ENCODE measurements at regions not wholly inside any gene's neighbourhood (a gene's known extent, or its start where the extent isn't known, plus 50 kb on each side); places are given as distances from the start of the nearest gene placed in this dataset.
"Not testable (repeated sequence)": the region's sequence is repeated elsewhere in the genome, so short reads cannot be mapped to it uniquely, and the experiment has no call there.

DNA sequence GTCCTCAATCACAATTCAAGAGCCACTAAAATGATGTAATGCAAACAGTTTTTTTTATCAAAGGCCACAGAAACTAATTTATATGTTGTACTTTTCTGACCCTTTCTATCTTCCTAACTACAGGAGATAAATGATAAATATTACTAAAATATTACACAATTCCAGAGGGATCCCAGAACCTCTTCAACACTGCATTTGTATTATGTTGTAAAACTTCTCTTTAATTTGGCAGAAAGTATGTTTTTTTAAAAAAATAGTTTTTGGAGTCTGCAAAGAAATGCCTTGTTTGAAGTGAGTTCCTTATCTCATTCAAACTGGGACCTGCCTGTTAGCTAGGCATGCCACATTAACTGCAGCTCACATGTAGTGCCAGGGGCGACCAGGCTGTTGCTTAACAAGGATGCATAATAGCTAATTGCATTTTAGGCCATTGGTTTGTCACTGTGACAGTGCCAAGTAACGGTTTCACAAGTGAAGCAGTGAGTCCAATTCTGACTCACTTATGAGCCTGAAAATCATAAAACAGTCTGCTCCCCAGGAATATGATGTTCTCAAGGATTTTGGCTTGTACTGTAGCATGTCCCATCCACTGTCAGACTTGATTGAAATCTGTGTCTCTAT lies 266.9 kb downstream of the KTN1 start:
- no peak for DNase-seq (ENCODE audit: low read depth, low spot score)

DNA sequence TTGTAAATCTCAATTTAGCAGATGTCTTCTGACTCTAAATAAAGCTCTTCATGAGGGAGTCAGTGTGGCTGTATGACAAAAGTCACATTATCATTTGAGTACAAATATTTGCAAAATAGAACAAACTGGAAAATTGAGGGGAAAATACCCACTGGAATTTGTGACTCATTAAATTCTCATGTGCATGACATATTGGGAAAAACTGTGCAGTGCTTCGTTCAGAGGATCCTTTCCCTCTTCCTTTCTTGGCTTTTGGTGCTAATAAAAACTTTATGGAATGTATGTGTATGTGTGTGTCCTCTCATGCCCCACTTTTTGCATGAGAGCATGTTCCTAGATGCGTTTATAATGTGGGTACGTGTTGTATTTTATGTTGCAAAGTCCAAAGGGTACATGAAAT lies 267.8 kb downstream of the KTN1 start:
- DNase-seq (ENCODE audit: low read depth, low spot score) = no peak

DNA sequence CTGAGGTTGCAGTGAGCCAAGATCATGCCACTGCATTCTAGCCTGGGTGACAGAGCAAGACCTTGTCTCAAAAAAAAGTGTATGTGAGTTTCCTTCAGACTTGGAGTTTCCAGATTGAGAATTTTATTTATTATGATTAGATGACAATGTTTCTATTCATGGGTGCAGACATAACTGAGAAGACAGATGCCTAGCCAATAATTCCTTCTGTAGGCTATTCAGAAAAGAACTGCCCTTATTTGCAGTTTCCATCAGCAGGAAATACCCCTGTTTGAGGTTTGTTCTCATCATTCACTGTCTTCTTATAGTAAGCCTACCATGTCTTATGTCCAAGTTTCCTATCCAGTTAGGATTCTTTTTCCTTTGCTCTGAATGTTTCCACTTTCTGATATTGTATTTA lies 269.0 kb downstream of the KTN1 start:
- DNase-seq (ENCODE audit: low read depth, low spot score) = no peak

DNA sequence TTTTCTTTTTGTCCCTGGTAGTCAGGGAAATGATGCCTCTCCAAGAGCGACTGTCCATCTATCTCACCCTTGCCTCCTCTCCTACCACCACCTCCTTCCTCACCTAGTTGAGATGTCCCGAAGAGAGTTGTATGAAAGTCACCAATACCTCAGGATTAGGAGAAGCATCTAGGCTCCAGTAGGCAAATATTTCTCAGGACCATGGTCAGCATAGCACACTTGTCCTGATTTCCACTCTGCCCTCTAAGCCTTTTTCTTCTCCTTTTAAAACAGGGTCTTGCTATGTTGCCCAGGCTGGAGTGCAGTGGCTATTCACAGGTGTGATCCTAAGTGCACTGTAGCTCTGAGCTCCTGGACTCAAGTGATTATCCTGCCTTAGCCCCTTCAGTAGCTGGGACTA lies 268.4 kb upstream of the PELI2 start:
- no peak for DNase-seq (ENCODE audit: low read depth, low spot score)

DNA sequence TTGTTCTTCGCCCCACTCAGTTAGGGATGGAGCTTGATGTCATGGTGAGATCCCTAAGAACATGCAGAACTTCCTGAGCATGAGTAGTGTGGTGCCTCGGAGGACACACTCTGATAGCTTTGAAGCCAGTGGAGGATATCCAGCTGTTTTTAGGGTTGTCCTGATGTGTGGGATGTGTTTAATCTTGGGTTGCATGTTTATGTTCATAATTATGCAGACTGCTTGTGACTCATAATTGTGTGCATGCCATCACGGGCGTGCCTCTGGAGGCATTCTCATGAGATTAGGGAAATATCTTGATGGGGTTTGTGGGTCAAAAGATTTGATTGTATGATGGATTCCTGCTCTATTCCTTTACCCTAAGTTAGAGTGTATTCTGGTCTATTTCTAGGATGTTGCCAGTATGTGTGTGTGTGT lies 267.4 kb upstream of the PELI2 start:
- DNase-seq (ENCODE audit: low read depth, low spot score) = no peak

DNA sequence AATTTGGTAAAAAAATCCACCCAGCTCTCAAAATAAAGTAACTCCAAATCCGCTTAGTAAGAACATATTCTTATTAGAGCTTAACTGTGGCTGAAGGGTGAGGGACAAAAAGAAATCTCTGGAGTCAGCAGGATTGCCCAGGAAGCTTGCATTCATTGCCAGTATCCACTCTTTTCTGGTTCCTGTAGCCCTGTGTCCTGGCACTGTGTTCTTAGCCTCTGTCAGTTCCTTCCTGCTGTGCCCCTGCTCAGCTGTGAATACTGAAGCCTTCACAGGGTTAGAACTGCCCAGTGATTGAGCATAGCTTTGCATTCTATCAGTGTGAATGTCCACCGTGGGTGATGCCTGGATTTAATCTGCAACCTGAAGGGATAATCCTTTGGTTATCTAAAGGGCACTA lies 266.9 kb upstream of the PELI2 start:
- DNase-seq (ENCODE audit: low read depth, low spot score) = no peak

DNA sequence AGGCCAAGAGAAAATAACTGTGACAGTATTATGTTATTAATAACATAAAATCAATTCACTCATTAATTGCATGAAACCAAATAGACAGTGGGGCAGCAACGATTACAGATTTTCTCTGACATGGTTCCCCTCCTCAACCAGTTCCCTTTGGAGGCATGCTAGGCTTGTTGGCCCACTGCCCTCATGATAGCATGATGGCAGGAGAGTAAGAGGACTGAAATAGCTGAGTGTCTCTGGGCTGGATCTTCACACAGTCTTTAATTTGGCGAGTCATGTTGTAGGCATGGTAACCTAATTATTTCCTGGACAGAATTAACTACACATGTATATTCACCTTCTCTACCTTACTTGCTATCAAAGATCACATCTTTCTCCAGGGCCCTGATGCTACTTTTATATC lies 266.2 kb upstream of the PELI2 start:
- DNase-seq (ENCODE audit: low read depth, low spot score) = no peak

DNA sequence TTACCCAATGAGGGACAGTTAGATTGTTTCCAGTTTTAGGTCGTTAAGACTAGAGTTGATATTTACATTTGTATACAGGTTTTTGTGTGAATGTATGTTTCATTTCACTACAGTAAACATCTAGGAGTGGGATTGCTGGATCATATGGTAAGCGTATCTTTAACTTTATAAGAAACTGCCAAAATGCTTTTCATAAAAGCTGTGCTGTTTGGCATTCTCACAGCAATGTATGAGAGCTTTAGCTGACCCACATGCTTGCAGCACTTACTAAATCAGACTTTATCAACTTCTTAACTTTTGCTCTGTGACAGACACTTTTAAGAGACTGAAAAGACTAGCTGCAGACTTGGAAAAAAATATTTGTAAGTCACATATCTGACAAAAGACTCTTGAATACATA lies 262.5 kb upstream of the PELI2 start:
- no peak for DNase-seq (ENCODE audit: low read depth, low spot score)

DNA sequence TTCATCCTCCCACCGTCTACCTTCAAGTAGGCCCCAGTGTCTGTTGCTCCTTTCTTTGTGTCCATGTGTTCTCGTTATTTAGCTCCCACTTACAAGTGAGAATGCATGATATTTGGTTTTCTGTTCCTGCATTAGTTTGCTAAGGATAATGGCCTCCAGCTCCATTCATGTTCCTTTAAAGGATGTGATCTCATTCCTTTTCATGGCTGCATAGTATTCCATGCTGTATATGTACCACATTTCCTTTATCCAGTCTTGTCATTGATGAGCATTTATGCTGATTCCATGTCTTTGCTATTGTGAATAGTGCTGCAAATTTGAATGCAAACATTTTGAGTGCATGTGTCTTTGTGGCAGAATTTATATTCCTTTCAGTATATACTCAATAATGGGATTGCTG lies 259.6 kb upstream of the PELI2 start:
- no peak for DNase-seq (ENCODE audit: low read depth, low spot score)

DNA sequence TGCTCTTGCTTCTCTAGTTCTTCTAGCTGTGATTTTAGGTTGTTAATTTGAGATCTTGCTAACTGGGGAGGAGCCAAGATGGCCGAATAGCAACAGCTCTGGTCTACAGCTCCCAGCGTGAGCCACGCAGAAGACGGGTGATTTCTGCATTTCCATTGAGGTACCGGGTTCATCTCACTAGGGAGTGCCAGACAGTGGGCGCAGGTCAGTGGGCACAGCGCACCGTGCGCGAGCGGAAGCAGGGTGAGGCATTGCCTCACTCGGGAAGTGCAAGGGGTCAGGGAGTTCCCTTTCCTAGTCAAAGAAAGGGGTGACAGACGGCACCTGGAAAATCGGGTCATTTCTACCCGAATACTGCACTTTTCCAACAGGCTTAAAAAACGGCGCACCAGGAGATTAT lies 256.6 kb upstream of the PELI2 start:
- DNase-seq (ENCODE audit: low read depth, low spot score) = not testable (repeated sequence)

DNA sequence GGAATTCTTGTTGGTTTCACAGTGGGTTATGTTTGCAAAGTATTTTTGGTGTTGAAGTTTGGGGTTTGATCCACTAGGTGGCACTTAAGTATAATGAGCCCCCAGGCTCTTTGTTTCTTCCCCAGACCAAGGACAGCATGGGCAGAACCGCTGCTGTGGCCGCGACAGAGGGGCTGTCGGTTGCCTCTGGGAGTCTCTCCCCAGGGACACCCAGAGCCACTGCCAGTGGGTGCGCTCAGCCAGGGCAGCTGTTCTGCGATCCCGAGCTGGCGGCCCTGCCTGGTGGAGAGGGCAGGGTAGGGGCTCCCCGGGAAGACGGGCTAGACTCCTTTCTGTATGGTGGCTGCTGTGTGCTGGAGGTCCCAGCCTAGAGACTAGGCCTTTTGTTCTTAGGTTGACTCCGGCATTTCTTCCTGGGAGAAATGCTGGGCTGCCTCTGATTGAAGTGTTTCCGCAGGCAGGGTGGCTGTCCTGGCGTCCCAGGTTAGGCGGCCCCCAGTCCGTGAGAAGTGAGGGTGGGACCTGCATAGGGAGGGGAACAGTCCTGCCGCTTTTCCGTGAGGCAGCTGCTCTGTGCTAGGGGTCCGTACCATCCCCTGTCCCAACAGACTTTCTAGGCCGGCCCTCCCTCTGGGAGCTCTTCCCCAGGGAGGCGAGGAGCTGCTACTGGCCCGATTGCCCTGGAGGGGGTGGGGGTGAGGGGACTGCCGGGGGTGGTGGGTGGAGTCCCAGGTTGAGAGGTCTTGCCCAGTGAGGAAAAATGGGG lies 253.1 kb upstream of the PELI2 start:
- no peak for DNase-seq (ENCODE audit: low read depth, low spot score)

DNA sequence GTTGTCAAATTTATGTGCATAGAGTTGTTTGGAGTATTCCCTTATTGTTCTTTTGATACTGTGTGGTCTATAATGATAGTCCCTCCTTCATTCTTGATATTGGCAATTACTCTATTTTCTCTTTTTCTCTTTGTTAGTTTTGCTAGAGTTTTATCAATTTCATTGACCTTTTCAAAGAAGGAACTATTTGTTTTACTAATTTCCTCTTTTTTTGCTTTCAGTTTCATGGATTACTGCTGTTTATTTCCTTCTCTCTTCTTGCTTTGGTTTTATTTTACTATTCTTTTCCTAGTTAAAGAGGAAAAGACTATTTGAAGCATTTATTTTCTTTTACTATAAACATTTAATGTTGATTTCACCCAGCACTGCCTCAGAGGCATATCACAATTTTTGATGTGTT lies 250.9 kb upstream of the PELI2 start:
- no peak for DNase-seq (ENCODE audit: low read depth, low spot score)

DNA sequence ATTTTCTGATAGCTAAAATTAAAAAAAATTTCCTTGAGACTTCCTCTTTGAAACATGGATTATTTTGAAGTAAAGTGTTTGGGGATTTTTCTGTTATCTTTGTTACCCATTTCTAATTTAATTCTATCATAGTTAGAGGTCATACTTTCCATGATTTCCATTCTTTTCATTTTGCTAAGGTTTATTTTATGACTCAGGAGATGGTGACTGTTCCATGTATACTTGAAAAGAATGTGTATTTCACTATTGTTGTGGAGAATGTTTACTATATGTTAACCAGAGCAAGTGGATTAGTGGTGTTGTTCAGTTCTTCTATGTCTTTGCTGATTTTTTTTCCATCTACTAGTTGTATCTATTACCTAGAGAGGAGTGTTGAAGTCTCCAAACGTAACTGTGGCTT lies 250.5 kb upstream of the PELI2 start:
- no peak for DNase-seq (ENCODE audit: low read depth, low spot score)

DNA sequence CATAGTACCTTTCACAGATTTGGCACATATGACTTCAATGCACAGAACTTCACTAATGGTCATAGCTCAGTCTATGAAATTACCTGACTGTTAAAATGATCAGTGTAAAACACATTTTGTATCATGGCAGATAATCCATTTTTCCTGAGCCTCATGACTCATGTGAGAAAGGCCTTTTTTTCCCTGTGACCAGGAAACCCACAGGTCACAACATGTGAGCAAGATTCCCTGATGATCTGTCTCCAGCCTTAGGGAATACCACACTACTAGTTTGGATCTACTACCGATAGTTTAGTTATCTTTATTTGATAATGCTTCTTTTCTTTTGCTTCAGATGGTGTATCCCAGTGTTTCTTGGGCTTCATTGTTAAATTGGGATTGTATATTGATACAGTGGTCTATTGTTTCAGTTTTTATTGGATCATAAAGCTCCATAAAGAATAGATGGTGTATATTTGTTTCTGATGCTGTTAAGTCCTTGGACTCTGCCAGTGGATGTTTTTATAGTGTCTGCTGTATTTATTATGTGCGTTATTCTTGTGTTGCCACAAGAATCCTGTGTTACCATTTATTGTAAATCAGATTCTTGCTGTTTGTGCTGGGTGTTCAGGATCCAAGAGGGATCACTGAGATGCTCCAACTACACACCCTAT lies 248.7 kb upstream of the PELI2 start:
- DNase-seq (ENCODE audit: low read depth, low spot score) = no peak

DNA sequence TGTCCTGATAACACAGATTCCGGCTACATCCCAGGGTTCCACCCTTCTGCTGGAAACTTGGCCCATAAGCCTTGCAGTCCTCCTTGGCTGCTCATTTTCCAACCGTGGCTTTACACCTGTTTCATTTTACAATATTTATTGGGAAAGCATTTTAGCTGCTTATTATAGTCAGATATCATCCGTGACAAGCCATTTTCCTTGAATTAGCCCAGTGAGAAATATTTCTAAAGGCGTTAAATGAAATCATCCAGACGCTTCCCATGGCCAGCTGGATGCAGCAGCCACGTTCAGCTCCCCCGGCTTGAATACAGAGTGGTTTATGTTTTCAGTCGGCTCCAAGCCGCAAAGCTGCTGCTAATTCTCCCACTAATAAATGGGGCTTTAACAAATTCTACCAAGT lies 245.0 kb upstream of the PELI2 start:
- DNase-seq (ENCODE audit: low read depth, low spot score) = no peak

DNA sequence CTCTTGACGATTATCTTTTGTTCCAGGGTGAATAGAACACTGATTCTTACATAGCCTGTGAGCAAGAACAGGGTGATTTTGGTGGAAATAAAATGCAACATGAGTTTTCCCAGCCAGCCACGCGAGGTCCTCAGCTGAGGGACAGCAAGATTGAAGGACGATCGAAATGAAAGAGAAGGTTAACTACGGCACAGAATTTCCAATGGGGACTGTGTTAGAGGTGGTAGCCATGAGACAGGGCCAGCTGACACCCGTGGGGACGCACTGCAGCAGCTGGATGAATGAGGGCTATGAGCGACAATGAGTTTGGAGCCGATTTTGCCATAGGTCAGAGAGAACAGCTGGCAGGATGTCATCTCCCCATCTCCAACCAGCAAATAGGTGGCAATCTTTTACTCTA lies 243.4 kb upstream of the PELI2 start:
- DNase-seq (ENCODE audit: low read depth, low spot score) = no peak

DNA sequence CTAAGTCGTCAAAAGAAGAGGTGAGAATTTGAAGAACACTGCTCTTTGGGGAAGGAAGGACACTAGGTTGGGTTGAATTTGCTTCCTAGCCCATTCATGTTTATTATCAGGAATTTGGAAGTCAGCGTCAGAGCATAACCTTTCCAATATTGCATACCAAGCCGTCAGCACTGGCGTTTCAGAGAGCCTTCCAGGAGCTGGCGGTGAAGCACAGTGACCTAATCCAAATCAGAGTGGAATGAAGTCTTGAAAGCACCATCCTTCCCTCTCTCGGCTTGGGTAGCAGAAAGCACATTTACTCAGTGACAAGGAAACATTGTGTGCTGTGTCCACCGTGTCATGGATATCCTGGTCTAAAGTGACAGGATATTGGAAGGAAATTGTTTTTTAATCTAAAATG lies 240.3 kb upstream of the PELI2 start:
- DNase-seq (ENCODE audit: low read depth, low spot score) = no peak

DNA sequence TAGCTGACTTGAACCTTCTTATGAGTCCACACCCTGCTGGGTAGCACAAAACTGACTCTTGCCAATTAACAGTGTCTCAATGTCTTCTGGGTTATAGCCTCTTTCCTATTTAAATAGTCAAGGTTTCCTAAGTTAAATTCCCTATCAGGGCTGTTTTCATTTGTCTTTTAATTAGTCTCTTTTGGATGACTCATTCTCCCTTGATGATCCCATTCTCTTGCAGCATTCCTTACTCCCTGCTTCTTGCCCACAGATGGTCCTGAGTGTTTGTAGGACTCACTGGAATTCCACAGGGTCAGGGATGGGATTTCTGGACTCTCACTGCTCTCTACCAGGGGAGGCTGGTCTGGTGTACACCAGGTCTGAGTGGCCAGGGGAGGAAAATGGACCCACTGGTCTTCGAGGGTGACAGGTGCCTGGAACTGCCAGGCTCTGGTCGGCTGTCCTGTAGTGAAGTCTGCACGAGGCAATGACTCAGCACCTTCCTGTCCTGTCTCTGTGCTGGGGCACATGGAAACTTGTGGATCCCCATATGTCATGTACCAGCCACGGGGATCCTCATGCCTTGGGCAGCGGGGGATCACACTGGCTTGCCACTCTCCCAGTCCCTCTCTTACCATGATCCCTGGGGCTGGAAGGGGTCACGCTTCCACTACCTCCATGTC lies 236.5 kb upstream of the PELI2 start:
- DNase-seq (ENCODE audit: low read depth, low spot score) = no peak

DNA sequence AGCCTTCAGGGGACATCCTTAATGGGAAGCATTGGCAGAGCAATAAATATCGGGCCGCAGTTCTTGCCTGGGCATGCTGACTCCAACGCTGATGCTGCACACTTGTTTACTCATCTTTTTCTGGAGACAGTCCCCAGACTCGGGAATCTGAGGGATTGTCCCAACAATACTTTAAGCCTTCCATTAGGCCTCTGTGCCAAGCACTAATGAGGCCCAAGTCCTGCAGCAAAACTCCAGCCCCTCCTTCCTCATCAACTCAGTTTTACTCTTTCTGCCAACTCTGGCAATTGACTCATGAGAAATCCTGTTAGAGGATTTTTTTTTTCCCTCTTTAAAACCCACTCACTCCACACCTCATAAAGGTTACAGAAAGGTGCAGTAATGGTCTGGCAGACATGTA lies 233.4 kb upstream of the PELI2 start:
- DNase-seq (ENCODE audit: low read depth, low spot score) = no peak

DNA sequence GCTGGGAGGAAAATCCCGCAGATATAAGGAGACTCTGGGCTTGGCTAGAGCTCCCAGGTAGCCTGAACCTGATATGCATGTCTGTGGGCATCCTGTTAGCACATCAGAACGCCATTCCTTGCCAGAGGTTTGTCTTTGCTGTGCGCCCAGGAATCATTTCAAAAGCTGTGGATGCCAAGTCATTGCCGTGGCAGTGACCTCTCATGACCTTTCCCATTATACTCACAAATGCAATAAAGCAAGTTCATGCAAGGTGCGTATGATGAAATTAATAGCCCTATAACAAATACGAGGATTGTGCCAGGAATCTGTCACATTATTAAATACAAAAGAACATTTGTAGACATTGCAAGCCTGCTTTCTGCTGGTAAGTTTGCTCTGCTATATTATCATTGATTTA lies 229.1 kb upstream of the PELI2 start:
- DNase-seq (ENCODE audit: low read depth, low spot score) = no peak

DNA sequence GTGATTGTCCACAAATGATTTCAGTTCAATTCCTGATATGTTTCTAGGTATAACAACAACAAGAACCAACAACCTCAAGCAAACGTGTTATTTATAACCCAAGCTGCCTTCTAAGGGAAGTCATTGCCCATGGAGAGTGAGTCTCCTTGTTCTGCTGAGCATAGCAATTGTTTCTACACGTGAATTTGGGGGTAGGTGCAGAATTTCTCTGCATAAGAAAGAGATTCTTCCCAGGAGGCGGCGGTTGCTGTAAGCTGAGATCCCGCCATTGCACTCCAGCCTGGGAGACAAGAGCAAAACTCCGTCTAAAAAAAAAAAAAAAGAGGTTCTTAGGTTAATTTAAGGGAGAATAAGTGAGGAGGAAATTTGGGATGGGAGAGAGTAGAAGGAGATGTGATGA lies 226.5 kb upstream of the PELI2 start:
- DNase-seq (ENCODE audit: low read depth, low spot score) = no peak

DNA sequence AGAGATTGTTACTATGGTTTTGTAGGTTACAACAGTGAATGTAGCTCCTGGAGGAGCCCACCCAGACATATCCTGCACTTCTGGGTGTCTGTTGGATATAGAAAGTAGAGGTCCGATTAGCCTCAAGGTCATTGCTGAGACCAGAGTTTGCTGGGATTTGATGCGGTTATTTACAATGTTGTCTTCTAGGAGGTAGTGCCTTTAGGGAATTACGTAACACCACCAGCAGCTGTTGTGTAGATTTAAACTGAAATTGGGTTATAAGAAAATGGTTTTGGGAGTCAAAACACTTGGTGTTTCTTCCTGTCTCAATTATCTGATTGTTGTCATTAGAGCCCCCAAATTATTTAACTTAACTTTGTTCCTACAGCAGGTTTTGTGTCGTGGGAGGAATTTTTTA lies 225.3 kb upstream of the PELI2 start:
- no peak for DNase-seq (ENCODE audit: low read depth, low spot score)

DNA sequence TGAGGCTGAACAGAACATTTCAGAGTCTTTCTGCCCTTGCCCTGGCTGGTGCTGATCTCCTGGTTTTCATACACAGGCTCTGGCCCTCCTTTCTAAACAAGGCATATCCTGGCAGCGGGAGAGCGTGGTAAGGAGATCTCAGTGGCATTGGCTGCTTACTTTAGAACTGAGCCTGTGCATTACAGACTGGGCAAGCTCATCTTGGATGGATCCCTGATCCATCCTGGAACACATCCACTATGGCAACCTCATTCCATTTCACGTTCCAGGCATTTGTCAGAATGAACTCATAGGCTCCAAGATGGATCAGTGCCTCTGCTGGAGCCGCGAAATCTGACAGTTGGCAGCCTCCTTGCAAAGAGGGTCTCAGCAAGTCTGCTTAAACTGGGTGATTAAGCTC lies 224.5 kb upstream of the PELI2 start:
- DNase-seq (ENCODE audit: low read depth, low spot score) = no peak
